Motor neuron (in vitro differentiated cells): ENCODE measurements at regions not wholly inside any gene's neighbourhood (a gene's known extent, or its start where the extent isn't known, plus 50 kb on each side); places are given as distances from the start of the nearest gene placed in this dataset.
"Not testable (repeated sequence)": the region's sequence is repeated elsewhere in the genome, so short reads cannot be mapped to it uniquely, and the experiment has no call there.

Experiments used
- ATAC-seq, 8 experiments: fragments of 200-7000 bp; cut with Tn5 transposase; replicated peaks in 6 of 8; 2 replicates each; pipeline ENCODE4 v1.8.0; 2021; ENCODE audit warnings: mild to moderate bottlenecking in 8 of 8, moderate library complexity in 8 of 8
- H3K27ac ChIP-seq, 2 donors: fragments of 250-450 bp; sonication (Bioruptor Pico); 2 replicates each; pipeline ENCODE4 v1.9.0; 2021; ENCODE audit warnings: antibody characterized with exemption in 2 of 2, mild to moderate bottlenecking in 2 of 2, moderate library complexity in 1 of 2
- H3K4me1 ChIP-seq, 2 donors: fragments of 250-450 bp; sonication (Bioruptor Pico); replicated peaks in 1 of 2; 2 replicates each; pipeline ENCODE4 v1.6.1; 2021; ENCODE audit warnings: antibody characterized with exemption in 2 of 2, mild to moderate bottlenecking in 2 of 2, moderate library complexity in 1 of 2
- H3K4me3 ChIP-seq, 5 donors: fragments of 250-450 bp; sonication (Bioruptor Pico); 2 replicates each; pipeline ENCODE4 v1.9.0; 2021; ENCODE audit warnings: antibody characterized with exemption in 5 of 5, mild to moderate bottlenecking in 5 of 5, moderate library complexity in 4 of 5
- WGBS, 10 experiments: fragments of 450-650 bp; shearing (Covaris generic); methylation state at CpG; one replicate each; pipeline ENCODE4 v1.0.0; 2022; 5-methylcytosine and 5-hydroxymethylcytosine counted together
- in situ Hi-C, 9 experiments: fragments of 400-800 bp; cut with MboI; loops; one replicate each; pipeline ENCODE4 v1.15.0; 2021; ENCODE audit warnings: low sequenced_read_pairs in 9 of 9, low pct_unique_long_range_greater_than_20kb in 2 of 9; ENCODE audit not compliant: unreplicated experiment in 9 of 9

DNA sequence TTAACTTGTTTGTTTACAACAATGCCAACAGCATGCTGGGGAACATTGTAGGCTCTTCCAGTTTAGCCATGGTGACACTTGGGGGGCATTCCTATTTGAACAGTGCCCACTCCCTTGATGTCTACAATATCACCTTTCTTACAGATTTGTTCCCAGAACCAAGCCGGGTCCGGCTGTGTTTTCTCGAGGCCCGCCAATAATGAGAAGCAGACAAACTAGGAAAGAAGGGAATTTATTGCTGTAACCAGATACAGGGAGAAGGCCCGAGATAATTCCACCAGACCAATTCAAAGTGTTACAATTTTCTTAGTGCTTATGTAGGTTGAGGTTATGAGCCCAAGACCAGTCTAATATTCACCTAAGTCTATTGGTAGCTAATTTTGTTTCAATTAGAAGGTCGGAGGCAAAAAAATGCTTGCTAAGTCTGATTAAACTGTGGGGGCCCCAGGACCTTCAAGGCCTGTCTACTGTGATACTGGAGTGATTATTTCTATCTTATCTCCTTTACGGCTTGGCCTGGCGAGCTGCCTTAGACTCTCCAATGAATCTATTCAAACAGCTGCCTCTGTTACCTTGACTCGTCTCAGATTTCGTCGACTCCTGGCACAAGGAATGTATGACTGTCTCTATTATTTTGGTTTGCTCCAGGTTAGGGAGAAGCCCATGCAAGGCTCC lies 59.1 kb upstream of the PSME4 start:
- peak in 1 of 8 experiments; percentile 22 for ATAC-seq
- Histone ChIP-seq H3K4me1 (no peaks in the 10 kb centered on the region), H3K4me3 (no peak overlapping the region), H3K27ac (no peak overlapping the region)
- in situ Hi-C loops, result no loop called here
- WGBS, 10 experiments, result 42 to 92% (median 85%) methylated on average over 1 to 10 of the region's 11 CpGs

GRCh38 chr2:54025463-54026075 lies 54.8 kb upstream of the PSME4 start:
- H3K4me3 ChIP-seq, in situ Hi-C loops, H3K27ac ChIP-seq, H3K4me1 ChIP-seq, ATAC-seq: not testable (repeated sequence)
- 67 to 100% (median 96%) methylated on average over 1 to 6 of the region's 6 CpGs for WGBS, 10 experiments

DNA sequence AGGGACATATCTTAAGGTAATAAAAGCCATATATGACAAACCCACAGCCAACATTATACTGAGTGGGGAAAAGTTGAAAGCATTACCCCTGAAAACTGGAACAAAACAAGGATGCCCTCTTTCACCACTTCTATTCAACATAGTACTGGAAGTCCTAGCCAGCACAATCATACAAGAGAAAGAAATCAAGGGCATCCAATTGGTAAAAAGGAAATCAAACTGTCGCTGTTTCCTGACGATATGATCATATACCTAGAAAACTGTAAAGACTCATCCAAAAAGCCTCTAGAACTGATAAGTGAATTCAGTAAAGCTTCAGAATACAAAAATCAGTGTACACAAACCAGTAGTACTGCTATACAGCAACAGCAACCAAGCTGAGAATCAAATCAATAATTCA lies 53.8 kb upstream of the PSME4 start:
- in situ Hi-C loops, result no loop called here
- Histone ChIP-seq H3K4me1 (no peaks in the 10 kb centered on the region), H3K27ac (no peak overlapping the region), H3K4me3 (no peak overlapping the region)
- 83 to 100% (median 100%) methylated on average over 1 to 2 of the region's 2 CpGs for WGBS, 10 experiments
- no peak for ATAC-seq

DNA sequence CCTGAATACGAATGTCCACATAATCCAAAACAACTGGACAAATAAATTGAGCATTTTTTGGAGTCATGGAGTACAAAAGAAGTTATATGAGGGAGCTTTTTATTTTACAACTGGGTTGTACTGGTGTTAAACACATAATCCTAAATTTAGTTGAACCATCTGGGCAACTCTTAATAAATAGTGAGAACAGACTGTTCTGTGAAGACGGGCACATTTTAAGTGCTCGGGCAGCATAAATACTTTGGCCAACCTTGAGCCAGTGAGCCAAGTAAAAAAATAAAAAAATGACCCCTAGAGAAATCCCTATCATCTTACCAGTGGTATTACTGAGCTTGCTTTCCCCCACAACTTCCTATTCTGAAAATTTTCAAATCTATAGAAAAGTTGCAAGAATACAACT lies 50.9 kb upstream of the PSME4 start:
- H3K27ac ChIP-seq, result no peak overlapping the region
- WGBS, 10 experiments, result 33 to 100% (median 79%) methylated on average over 1 to 3 of the region's 3 CpGs; no CpG with 5 or more reads in 2 of the 10 experiments

GRCh38 chr2:54020793-54021414 lies 50.1 kb upstream of the PSME4 start:
- H3K27ac ChIP-seq, result no peak overlapping the region
- in situ Hi-C loops, result no loop called here
- WGBS, 10 experiments, result 88 to 100% (median 96%) methylated on average over 1 to 7 of the region's 7 CpGs
- H3K4me3 ChIP-seq, result no peak overlapping the region
- no peak for ATAC-seq
- no peaks in the 10 kb centered on the region for H3K4me1 ChIP-seq

More for the DNA sequence above, 50.9 kb upstream of the PSME4 start:
- ATAC-seq, result no peak
- Histone ChIP-seq H3K4me3 (no peak overlapping the region), H3K4me1 (no peaks in the 10 kb centered on the region)
- in situ Hi-C loops, result no loop called here
